Kidney tubule cell (primary cell): ENCODE measurements at regions not wholly inside any gene's neighbourhood (a gene's known extent, or its start where the extent isn't known, plus 50 kb on each side); places are given as distances from the start of the nearest gene placed in this dataset.

Source experiments
- DNase-seq: peaks from one replicate; pipeline ENCODE4 v3.0.0-alpha.2; 2018; ENCODE audit warnings: low spot score

- DNase-seq, result no peak
Observed at GRCh38 chr6:141313986-141314385, 818.7 kb upstream of the GJE1 start.

GRCh38 chr6:141309295-141309694 is 823.4 kb upstream of the GJE1 start:
- no peak for DNase-seq

GRCh38 chr6:141307309-141307998 is 825.3 kb upstream of the GJE1 start:
- DNase-seq, result no peak

GRCh38 chr6:141303907-141304306 is 828.8 kb upstream of the GJE1 start:
- no peak for DNase-seq

GRCh38 chr6:141301779-141302178 is 830.9 kb upstream of the GJE1 start:
- DNase-seq, result no peak

GRCh38 chr6:141290941-141291721 is 841.6 kb upstream of the GJE1 start:
- DNase-seq, result peak; percentile 57

- DNase-seq, result no peak
Observed at GRCh38 chr6:141288947-141289346, 843.8 kb upstream of the GJE1 start.

GRCh38 chr6:141282263-141282662 is 850.5 kb upstream of the GJE1 start:
- no peak for DNase-seq

GRCh38 chr6:141269684-141270083 is 863.0 kb upstream of the GJE1 start:
- no peak for DNase-seq

GRCh38 chr6:141267420-141267819 is 865.3 kb upstream of the GJE1 start:
- DNase-seq, result no peak

- DNase-seq, result peak; percentile 8
Observed at GRCh38 chr6:141265756-141266623, 866.7 kb upstream of the GJE1 start.

- DNase-seq, result peak; percentile 42
Observed at GRCh38 chr6:141264101-141264500, 868.6 kb upstream of the GJE1 start.

- no peak for DNase-seq
Observed at GRCh38 chr6:141261672-141262060, 871.1 kb upstream of the GJE1 start.

GRCh38 chr6:141261016-141261671 is 871.6 kb upstream of the GJE1 start:
- DNase-seq, result peak; percentile 24

GRCh38 chr6:141260627-141261015 is 872.1 kb upstream of the GJE1 start:
- no peak for DNase-seq

GRCh38 chr6:141259807-141260206 is 872.9 kb upstream of the GJE1 start:
- no peak for DNase-seq

GRCh38 chr6:141259091-141259490 is 873.6 kb upstream of the GJE1 start:
- DNase-seq, result no peak

- DNase-seq, result no peak
Observed at GRCh38 chr6:141258516-141258915, 874.2 kb upstream of the GJE1 start.

- DNase-seq, result no peak
Observed at GRCh38 chr6:141254336-141254735, 878.4 kb upstream of the GJE1 start.

- no peak for DNase-seq
Observed at GRCh38 chr6:141252828-141253608, 879.7 kb upstream of the GJE1 start.

- DNase-seq, result no peak
Observed at GRCh38 chr6:141251286-141251685, 881.4 kb upstream of the GJE1 start.
